ENCODE measurements at regions not wholly inside any gene's neighbourhood (a gene's known extent, or its start where the extent isn't known, plus 50 kb on each side); places are given as distances from the start of the nearest gene placed in this dataset.

DNA sequence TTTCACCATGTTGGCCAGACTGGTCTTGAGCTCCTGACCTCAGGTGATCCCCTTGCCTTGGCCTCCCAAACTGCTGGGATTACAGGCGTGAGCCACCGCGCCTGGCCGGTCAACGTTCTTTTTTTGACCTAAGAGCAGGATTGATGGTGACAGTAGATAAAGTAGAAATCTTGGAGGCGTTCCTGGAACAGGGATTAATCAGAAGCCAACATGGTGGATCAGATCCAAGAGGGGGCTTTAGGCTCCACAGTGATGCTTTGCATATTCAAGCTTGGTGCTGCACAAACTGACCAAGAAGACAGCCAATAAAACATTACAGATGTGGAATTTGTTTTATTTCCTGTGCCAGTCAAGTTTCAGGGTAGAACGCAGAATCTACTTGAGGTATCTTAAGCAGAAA, 271.2 kb downstream of the FGF9 start:
- Histone ChIP-seq H3K4me2 (ENCODE audit: control insufficient read depth, extremely low read depth, insufficient read depth, low read depth, low read length) (no peak overlapping the region), H3K9me1 (ENCODE audit: control insufficient read depth, extremely low read depth, insufficient read depth, low read length) (no peaks in the 10 kb centered on the region), H3K27ac (ENCODE audit: control insufficient read depth, insufficient read depth, low read length) (no peak overlapping the region), H3K27me3 (ENCODE audit: control insufficient read depth, extremely low read depth, insufficient read depth, low read length) (no peaks in the 10 kb centered on the region), H3K4me1 (ENCODE audit: control insufficient read depth, extremely low read depth, insufficient read depth, low read length) (no peaks in the 10 kb centered on the region), H3K9me3 (ENCODE audit: control insufficient read depth, low read depth, low read length) (no peaks in the 10 kb centered on the region), H3K9ac (ENCODE audit: control insufficient read depth, extremely low read depth, insufficient read depth, low read length) (no peak overlapping the region), H3K4me3 (ENCODE audit: control insufficient read depth in 2 of 3, extremely low read depth in 1 of 3, insufficient read depth in 2 of 3, low read depth in 1 of 3, low read length in 3 of 3) (no peak overlapping the region), H4K20me1 (ENCODE audit: control insufficient read depth, extremely low read depth, insufficient read depth, low read length) (no peaks in the 10 kb centered on the region), H3K79me2 (ENCODE audit: control insufficient read depth, insufficient read depth, low read length) (no peaks in the 10 kb centered on the region), H2AFZ (ENCODE audit: control insufficient read depth, low read length) (no peak overlapping the region), H3K36me3 (ENCODE audit: control insufficient read depth in 2 of 2, extremely low read depth in 1 of 2, insufficient read depth in 2 of 2, low read length in 2 of 2) (no peaks in the 10 kb centered on the region)
- no peak for DNase-seq (ENCODE audit: low read depth, low spot score)
- dilution Hi-C loops (cut with MboI; ENCODE audit: extremely low pct_ligation_motif_present, low sequenced_read_pairs) = no loop called here
- TF ChIP-seq EZH2 (IDR thresholded peaks at IDR 0.05; ENCODE audit: low read length) = no peak
- no peak for TF ChIP-seq CTCF (optimal IDR thresholded peaks at IDR 0.05 in 1 of 3, IDR thresholded peaks at IDR 0.05 in 1 of 3, conservative IDR thresholded peaks at IDR 0.05 in 1 of 3; ENCODE audit: extremely low read depth in 1 of 3, insufficient read depth in 2 of 3, low read length in 3 of 3)
- no peak for FAIRE-seq

- FAIRE-seq = no peak
- DNase-seq (ENCODE audit: low read depth, low spot score) = no peak
- H3K4me2 ChIP-seq (ENCODE audit: control insufficient read depth, extremely low read depth, insufficient read depth, low read depth, low read length) = no peak overlapping the region
- no peak for TF ChIP-seq CTCF (optimal IDR thresholded peaks at IDR 0.05 in 1 of 3, IDR thresholded peaks at IDR 0.05 in 1 of 3, conservative IDR thresholded peaks at IDR 0.05 in 1 of 3; ENCODE audit: extremely low read depth in 1 of 3, insufficient read depth in 2 of 3, low read length in 3 of 3)
- TF ChIP-seq EZH2 (IDR thresholded peaks at IDR 0.05; ENCODE audit: low read length) = no peak
- H3K9ac ChIP-seq (ENCODE audit: control insufficient read depth, extremely low read depth, insufficient read depth, low read length) = no peak overlapping the region
- no peak overlapping the region for H3K27ac ChIP-seq (ENCODE audit: control insufficient read depth, insufficient read depth, low read length)
- H3K4me3 ChIP-seq (ENCODE audit: control insufficient read depth in 2 of 3, extremely low read depth in 1 of 3, insufficient read depth in 2 of 3, low read depth in 1 of 3, low read length in 3 of 3) = no peak overlapping the region
- dilution Hi-C loops (cut with MboI; ENCODE audit: extremely low pct_ligation_motif_present, low sequenced_read_pairs) = no loop called here
- no peaks in the 10 kb centered on the region for H3K79me2 ChIP-seq (ENCODE audit: control insufficient read depth, insufficient read depth, low read length)
- H3K4me1 ChIP-seq (ENCODE audit: control insufficient read depth, extremely low read depth, insufficient read depth, low read length) = no peaks in the 10 kb centered on the region
- no peaks in the 10 kb centered on the region for H3K36me3 ChIP-seq (ENCODE audit: control insufficient read depth in 2 of 2, extremely low read depth in 1 of 2, insufficient read depth in 2 of 2, low read length in 2 of 2)
- H3K9me1 ChIP-seq (ENCODE audit: control insufficient read depth, extremely low read depth, insufficient read depth, low read length) = no peaks in the 10 kb centered on the region
- H3K9me3 ChIP-seq (ENCODE audit: control insufficient read depth, low read depth, low read length) = peaks cover 2% of the 10 kb centered on the region
- no peaks in the 10 kb centered on the region for H4K20me1 ChIP-seq (ENCODE audit: control insufficient read depth, extremely low read depth, insufficient read depth, low read length)
- H3K27me3 ChIP-seq (ENCODE audit: control insufficient read depth, extremely low read depth, insufficient read depth, low read length) = no peaks in the 10 kb centered on the region
- no peak overlapping the region for H2AFZ ChIP-seq (ENCODE audit: control insufficient read depth, low read length)
These were observed 273.7 kb downstream of the FGF9 start for GRCh38 chr13:21944610-21945009.

All from keratinocyte (primary cell).